SU-DHL-6 (cell line): ENCODE measurements at regions not wholly inside any gene's neighbourhood (a gene's known extent, or its start where the extent isn't known, plus 50 kb on each side); places are given as distances from the start of the nearest gene placed in this dataset.
"Not testable (repeated sequence)": the region's sequence is repeated elsewhere in the genome, so short reads cannot be mapped to it uniquely, and the experiment has no call there.

ENCODE experiments used
- H2AFZ ChIP-seq: fragments of 200-600 bp; sonication (generic); 2 replicates; pipeline ENCODE4 v1.6.1; 2014; ENCODE audit warnings: low read depth, mild to moderate bottlenecking, moderate library complexity, mixed read lengths, antibody characterized with exemption, low read length; ENCODE audit not compliant: severe bottlenecking
- H3F3A ChIP-seq: fragments of 200-600 bp; shearing (Covaris generic); 2 replicates; pipeline ENCODE4 v1.6.0; 2016; ENCODE audit warnings: antibody characterized with exemption, mild to moderate bottlenecking; ENCODE audit not compliant: insufficient read depth
- H3K27ac ChIP-seq: fragments of 200-600 bp; sonication (generic); 2 replicates; pipeline ENCODE4 v1.5.1; 2016; ENCODE audit warnings: low read depth, mild to moderate bottlenecking, low read length, moderate library complexity, mixed read lengths
- H3K27me3 ChIP-seq: fragments of 200-600 bp; sonication (generic), shearing (Covaris generic); 2 replicates; pipeline ENCODE4 v1.6.0; 2014; ENCODE audit warnings: mild to moderate bottlenecking, low read length
- H3K36me3 ChIP-seq: fragments of 200-600 bp; sonication (generic); 2 replicates; pipeline ENCODE4 v1.6.1; 2014; ENCODE audit warnings: mild to moderate bottlenecking, low read length, mixed read lengths
- H3K4me2 ChIP-seq: fragments of 300-600, 200-600 bp; shearing (Covaris generic), sonication (generic); 2 replicates; pipeline ENCODE4 v1.6.0; 2014; ENCODE audit warnings: low read length, low read depth, mild to moderate bottlenecking; ENCODE audit not compliant: poor library complexity, severe bottlenecking
- H3K4me3 ChIP-seq: fragments of 200-600 bp; sonication (generic); 2 replicates; pipeline ENCODE4 v1.5.1; 2014; ENCODE audit warnings: antibody characterized with exemption, low read length, mild to moderate bottlenecking, mixed read lengths; ENCODE audit not compliant: insufficient read depth, poor library complexity, severe bottlenecking
- H3K79me2 ChIP-seq: fragments of 200-600 bp; sonication (generic); 2 replicates; pipeline ENCODE4 v1.6.1; 2014; ENCODE audit warnings: mild to moderate bottlenecking, low read length, moderate library complexity; ENCODE audit not compliant: insufficient read depth
- H3K9ac ChIP-seq: fragments of 200-600 bp; sonication (generic); 2 replicates; pipeline ENCODE4 v1.7.0; 2014; ENCODE audit warnings: mild to moderate bottlenecking, low read length
- H3K9me2 ChIP-seq: fragments of 200-600 bp; sonication (generic); replicated peaks from 2 replicates; pipeline ENCODE4 v1.6.1; 2014; ENCODE audit warnings: low read length; ENCODE audit not compliant: insufficient read depth
- H3K9me3 ChIP-seq: fragments of 200-600 bp; sonication (generic); 2 replicates; pipeline ENCODE4 v1.6.1; 2014; ENCODE audit warnings: low read length, mixed read lengths; ENCODE audit not compliant: insufficient read depth
- H4K20me1 ChIP-seq: fragments of 200-600 bp; sonication (generic); 2 replicates; pipeline ENCODE4 v1.6.1; 2014; ENCODE audit warnings: low read depth, mild to moderate bottlenecking, antibody characterized with exemption, low read length, moderate library complexity, mixed read lengths
- EZH2phosphoT487 ChIP-seq: fragments of 200-600 bp; sonication (generic), shearing (Covaris generic); conservative IDR thresholded peaks from 2 replicates; pipeline ENCODE4 v1.6.1; 2018; ENCODE audit warnings: mild to moderate bottlenecking, antibody characterized with exemption, low read length, moderate library complexity, mixed read lengths
- TF ChIP-seq, protein P1 (sequence below): fragments of 200-600 bp; sonication (generic); IDR thresholded peaks from one replicate; pipeline ENCODE4 v1.5.1; 2017; ENCODE audit warnings: antibody characterized with exemption, mild to moderate bottlenecking, low read length, moderate library complexity; ENCODE audit not compliant: insufficient read depth, poor library complexity, severe bottlenecking

DNA sequence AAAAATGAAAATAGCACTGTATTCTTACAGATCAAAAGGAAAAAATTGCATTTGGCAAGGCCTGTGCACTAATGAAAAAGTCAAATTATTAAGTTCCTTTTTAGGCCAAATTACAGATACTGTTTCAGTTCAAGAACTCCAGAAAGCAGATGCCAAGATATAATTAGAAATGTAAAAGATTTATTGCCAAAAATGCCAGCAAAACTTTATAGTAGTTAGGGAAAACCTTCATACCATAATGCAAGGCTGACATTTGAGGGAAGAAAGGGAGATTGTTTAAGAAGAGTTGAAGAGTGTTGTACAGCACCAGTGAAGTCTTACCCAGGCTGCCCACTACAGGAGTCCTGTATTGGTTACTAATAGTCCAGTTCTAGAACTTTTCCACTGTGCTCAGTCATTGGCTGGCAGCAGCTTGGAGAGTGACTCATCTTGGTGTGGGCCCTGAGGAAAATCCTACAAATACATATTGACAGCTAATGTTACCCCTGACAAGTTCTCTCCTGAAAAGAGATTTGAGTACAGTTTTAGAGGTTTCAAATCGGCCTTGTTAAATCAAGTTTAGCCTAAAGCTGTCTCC, 600.4 kb downstream of the C12orf50 start:
- H3K9me2 ChIP-seq: no peaks in the 10 kb centered on the region; the same call in 1 of the 2 replicates
- H3K27me3 ChIP-seq: no peaks in the 10 kb centered on the region
- no peaks in the 10 kb centered on the region for H3F3A ChIP-seq
- no peak overlapping the region for H2AFZ ChIP-seq
- H3K9ac ChIP-seq: no peak overlapping the region
- no peaks in the 10 kb centered on the region for H3K36me3 ChIP-seq
- H3K27ac ChIP-seq: no peak overlapping the region
- no peak for TF ChIP-seq EZH2phosphoT487
- TF ChIP-seq, protein P1, sequence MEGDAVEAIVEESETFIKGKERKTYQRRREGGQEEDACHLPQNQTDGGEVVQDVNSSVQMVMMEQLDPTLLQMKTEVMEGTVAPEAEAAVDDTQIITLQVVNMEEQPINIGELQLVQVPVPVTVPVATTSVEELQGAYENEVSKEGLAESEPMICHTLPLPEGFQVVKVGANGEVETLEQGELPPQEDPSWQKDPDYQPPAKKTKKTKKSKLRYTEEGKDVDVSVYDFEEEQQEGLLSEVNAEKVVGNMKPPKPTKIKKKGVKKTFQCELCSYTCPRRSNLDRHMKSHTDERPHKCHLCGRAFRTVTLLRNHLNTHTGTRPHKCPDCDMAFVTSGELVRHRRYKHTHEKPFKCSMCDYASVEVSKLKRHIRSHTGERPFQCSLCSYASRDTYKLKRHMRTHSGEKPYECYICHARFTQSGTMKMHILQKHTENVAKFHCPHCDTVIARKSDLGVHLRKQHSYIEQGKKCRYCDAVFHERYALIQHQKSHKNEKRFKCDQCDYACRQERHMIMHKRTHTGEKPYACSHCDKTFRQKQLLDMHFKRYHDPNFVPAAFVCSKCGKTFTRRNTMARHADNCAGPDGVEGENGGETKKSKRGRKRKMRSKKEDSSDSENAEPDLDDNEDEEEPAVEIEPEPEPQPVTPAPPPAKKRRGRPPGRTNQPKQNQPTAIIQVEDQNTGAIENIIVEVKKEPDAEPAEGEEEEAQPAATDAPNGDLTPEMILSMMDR: no peak
- no peak overlapping the region for H3K4me2 ChIP-seq
- no peak overlapping the region for H3K4me3 ChIP-seq
- H3K79me2 ChIP-seq: no peaks in the 10 kb centered on the region
- no peaks in the 10 kb centered on the region for H4K20me1 ChIP-seq
- no peaks in the 10 kb centered on the region for H3K9me3 ChIP-seq

DNA sequence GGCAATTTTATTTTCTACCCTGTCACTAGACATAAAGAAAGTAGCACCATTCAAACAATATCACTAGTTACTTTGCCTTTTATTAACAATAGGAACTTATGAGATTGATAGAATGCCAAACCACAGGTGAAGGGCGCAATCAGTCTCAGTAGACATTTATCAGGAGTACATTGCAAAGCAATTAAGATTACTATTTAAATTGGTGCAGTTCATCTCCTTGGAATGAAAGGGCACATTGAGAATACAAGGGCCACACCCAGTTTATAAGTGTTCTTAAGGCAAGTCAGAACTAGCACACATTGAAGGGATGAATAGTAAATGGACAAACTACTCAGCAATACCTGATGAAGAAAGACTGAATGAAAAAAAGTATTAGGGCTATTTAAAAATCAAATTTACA, 601.4 kb downstream of the C12orf50 start:
- H3K79me2 ChIP-seq: no peaks in the 10 kb centered on the region
- no peak overlapping the region for H2AFZ ChIP-seq
- H4K20me1 ChIP-seq: no peaks in the 10 kb centered on the region
- no peaks in the 10 kb centered on the region for H3F3A ChIP-seq
- no peak overlapping the region for H3K27ac ChIP-seq
- TF ChIP-seq EZH2phosphoT487: no peak
- TF ChIP-seq, protein P1: no peak
- no peaks in the 10 kb centered on the region; the same call in 1 of the 2 replicates for H3K9me2 ChIP-seq
- no peaks in the 10 kb centered on the region for H3K9me3 ChIP-seq
- no peak overlapping the region for H3K4me2 ChIP-seq
- no peaks in the 10 kb centered on the region for H3K27me3 ChIP-seq
- no peaks in the 10 kb centered on the region for H3K36me3 ChIP-seq
- no peak overlapping the region for H3K9ac ChIP-seq
- H3K4me3 ChIP-seq: no peak overlapping the region

DNA sequence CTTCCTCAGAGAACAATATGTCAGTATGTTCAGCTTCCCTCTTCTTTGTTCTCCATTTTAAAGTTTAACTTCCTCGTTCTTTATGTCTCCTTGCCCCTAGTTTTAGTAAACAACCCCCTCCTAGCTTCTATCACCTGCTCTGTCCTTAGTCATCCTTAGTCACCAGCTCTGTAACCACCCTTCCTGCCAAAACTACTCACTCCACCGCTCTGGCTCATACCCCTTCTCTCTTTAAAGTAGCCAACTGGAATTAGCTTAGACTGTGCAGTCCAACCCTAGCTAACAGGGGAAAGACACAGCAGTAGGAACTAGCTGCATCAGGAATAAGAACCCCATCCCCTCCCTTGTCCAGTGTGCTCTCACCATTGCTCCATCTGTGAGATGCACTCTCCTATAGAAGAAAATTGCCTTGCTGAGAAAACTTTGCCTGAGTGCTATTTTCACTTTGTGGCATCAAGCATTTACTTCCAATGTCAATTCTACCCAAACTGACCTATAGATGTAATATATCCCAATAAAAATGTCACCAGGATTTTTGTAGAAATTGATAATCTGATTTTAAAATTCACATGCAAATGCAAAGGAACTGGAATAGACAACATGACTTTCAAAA, 603.2 kb downstream of the C12orf50 start:
- H3K9me3 ChIP-seq: no peaks in the 10 kb centered on the region
- no peaks in the 10 kb centered on the region for H4K20me1 ChIP-seq
- no peak overlapping the region for H3K4me2 ChIP-seq
- H3K4me3 ChIP-seq: no peak overlapping the region
- H3K36me3 ChIP-seq: no peaks in the 10 kb centered on the region
- no peak overlapping the region for H3K9ac ChIP-seq
- H3F3A ChIP-seq: no peaks in the 10 kb centered on the region
- H3K79me2 ChIP-seq: no peaks in the 10 kb centered on the region
- H2AFZ ChIP-seq: no peak overlapping the region
- no peaks in the 10 kb centered on the region; the same call in 1 of the 2 replicates for H3K9me2 ChIP-seq
- no peak for TF ChIP-seq EZH2phosphoT487
- TF ChIP-seq, protein P1: no peak
- no peak overlapping the region for H3K27ac ChIP-seq
- H3K27me3 ChIP-seq: no peaks in the 10 kb centered on the region

DNA sequence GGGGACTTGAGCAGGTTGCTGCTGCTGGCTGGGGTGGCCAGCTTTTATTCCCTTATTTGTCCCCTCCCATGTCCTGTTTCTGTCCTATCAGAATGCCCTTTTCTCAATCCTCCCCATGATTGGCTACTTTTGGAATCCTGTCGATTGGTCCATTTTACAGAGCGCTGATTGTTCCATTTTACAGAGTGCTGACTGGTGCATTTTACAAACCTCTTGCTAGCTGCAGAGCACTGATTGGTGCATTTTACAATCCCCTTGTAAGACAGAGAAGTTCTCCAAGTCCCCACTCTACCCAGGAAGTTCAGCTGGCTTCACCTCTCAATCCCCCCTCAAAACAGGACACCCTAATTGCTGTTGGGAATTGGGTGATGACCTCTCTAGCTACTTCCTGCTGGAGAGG, 608.0 kb downstream of the C12orf50 start:
- H3K4me2 ChIP-seq, H4K20me1 ChIP-seq, H3K9ac ChIP-seq, H3K9me3 ChIP-seq, H3K79me2 ChIP-seq, H3F3A ChIP-seq, H3K27me3 ChIP-seq, H3K36me3 ChIP-seq, H3K27ac ChIP-seq, H3K9me2 ChIP-seq, H3K4me3 ChIP-seq, H2AFZ ChIP-seq: not testable (repeated sequence)
